ENCODE measurements at regions not wholly inside any gene's neighbourhood (a gene's known extent, or its start where the extent isn't known, plus 50 kb on each side); places are given as distances from the start of the nearest gene placed in this dataset.

DNA sequence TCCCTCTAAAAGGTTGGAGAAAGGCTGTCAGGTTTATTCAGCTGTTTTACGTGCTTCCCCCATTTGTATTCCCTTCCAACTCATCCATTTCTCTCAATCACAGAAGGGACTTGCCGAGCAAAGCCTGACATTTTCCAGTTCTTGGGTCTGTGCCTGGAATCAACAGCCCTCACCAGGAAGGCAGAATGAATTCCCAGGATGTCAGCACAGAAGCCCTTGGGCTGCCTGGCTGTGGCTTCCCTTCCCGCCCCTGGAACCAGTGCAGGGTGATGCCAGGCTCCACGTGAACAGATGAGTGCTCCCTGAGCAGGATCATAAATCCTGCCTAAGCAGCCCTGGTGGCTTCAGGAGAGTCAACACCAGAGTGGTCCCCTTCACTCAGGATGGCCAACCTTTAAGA, 86.1 kb upstream of the CD83 start:
- H3K27me3 Mint-ChIP-seq (ENCODE audit: low read depth, poor library complexity): peaks cover 11% of the 10 kb centered on the region
- peaks cover 7% of the 10 kb centered on the region for H3K4me1 Mint-ChIP-seq
- no peak for DNase-seq
- H3K4me3 Mint-ChIP-seq: no peak overlapping the region
- H3K27ac Mint-ChIP-seq: no peak overlapping the region
- H3K36me3 Mint-ChIP-seq (ENCODE audit: low read depth): peaks cover 5% of the 10 kb centered on the region
- peaks cover 11% of the 10 kb centered on the region for H3K9me3 Mint-ChIP-seq
- TF ChIP-seq, protein P1, sequence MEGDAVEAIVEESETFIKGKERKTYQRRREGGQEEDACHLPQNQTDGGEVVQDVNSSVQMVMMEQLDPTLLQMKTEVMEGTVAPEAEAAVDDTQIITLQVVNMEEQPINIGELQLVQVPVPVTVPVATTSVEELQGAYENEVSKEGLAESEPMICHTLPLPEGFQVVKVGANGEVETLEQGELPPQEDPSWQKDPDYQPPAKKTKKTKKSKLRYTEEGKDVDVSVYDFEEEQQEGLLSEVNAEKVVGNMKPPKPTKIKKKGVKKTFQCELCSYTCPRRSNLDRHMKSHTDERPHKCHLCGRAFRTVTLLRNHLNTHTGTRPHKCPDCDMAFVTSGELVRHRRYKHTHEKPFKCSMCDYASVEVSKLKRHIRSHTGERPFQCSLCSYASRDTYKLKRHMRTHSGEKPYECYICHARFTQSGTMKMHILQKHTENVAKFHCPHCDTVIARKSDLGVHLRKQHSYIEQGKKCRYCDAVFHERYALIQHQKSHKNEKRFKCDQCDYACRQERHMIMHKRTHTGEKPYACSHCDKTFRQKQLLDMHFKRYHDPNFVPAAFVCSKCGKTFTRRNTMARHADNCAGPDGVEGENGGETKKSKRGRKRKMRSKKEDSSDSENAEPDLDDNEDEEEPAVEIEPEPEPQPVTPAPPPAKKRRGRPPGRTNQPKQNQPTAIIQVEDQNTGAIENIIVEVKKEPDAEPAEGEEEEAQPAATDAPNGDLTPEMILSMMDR (IDR thresholded peaks at IDR 0.05): no peak

DNA sequence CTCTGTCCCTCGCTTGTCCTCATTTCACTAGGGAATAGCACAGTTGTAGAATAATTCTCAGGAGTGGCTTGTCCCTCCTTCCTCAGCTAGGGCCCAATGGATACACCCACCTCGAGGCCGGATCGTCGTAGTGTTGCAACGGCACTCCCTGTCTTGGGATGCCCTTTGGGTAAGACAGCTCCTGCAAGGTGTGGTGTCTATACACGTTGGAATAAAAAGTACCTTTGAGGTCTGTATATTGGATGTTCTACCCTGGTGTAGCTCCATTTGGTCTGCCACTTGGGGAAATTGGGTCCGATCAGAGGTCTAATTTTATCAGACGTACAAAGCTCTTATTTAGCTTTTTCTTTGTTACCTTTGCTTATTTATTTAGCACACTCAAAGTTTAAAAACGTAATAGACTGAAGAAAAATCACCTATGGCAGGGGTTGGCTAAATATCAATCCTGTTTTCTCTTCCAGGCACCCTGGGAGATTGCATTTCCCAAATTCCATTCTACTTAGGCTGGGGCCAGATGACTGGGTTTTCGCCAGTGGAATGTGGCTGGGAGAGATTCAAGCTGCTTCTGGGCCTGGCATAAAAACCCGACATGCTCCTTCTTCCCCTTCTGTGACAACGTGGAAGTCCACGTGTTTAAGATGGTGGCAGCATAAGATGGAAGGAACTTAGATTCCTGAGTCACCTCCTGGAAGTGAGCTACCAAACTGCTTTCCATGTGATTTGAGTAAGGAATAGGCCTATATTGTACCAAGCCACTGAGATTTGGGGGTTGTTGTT, 82.3 kb upstream of the CD83 start:
- Mint-ChIP-seq H3K27ac (no peak overlapping the region), H3K4me3 (no peak overlapping the region), H3K36me3 (ENCODE audit: low read depth) (peaks cover 5% of the 10 kb centered on the region), H3K4me1 (peaks cover 8% of the 10 kb centered on the region), H3K27me3 (ENCODE audit: low read depth, poor library complexity) (peaks cover 11% of the 10 kb centered on the region), H3K9me3 (peaks cover 11% of the 10 kb centered on the region)
- TF ChIP-seq, protein P1 (IDR thresholded peaks at IDR 0.05): no peak
- no peak for DNase-seq

DNA sequence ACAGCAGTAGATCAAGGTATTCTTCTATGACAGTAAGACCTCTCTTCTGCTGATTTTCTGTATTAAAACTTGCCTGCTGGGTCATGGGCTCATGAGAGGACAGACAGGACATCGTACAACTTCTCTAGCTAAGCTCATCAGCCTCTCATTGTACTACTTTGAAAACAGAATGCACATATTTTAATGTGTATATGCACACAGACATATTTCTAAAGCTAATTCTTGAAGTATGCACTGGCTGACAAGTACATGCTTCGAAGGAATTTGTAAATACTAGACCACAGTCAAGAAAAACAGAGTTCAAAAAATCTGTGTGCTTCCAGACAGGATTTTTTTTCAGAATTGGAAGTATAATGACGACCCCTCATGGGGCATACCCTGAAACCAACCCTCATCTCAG, 81.7 kb upstream of the CD83 start:
- no peak for DNase-seq
- Mint-ChIP-seq H3K4me1 (peaks cover 8% of the 10 kb centered on the region), H3K27me3 (ENCODE audit: low read depth, poor library complexity) (peaks cover 12% of the 10 kb centered on the region), H3K9me3 (peaks cover 8% of the 10 kb centered on the region), H3K36me3 (ENCODE audit: low read depth) (peaks cover 5% of the 10 kb centered on the region), H3K27ac (no peak overlapping the region), H3K4me3 (no peak overlapping the region)
- TF ChIP-seq, protein P1 (IDR thresholded peaks at IDR 0.05): no peak

DNA sequence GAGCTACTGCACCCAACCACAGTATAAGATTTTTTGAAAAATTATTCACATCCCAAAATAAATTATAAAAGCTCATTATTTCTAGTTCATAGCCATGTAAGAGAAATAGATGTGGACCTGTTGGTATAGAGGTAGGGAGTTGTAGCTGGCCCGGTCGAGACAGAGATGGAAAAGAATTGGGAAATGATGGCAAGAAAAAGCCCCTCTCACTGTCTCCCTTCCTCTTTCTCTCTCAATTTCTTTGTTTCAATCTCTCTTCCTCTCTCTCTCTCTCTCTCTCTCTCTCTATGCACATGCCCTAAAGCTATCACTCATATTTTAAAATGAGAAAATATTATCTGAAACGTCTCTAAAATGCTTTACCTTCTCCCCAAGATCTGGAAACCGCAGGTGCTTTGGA, 80.7 kb upstream of the CD83 start:
- H3K4me1 Mint-ChIP-seq: peaks cover 8% of the 10 kb centered on the region
- peaks cover 11% of the 10 kb centered on the region for H3K27me3 Mint-ChIP-seq (ENCODE audit: low read depth, poor library complexity)
- no peaks in the 10 kb centered on the region for H3K9me3 Mint-ChIP-seq
- no peak overlapping the region for H3K4me3 Mint-ChIP-seq
- no peak overlapping the region for H3K27ac Mint-ChIP-seq
- no peak for DNase-seq
- TF ChIP-seq, protein P1 (IDR thresholded peaks at IDR 0.05): no peak
- no peaks in the 10 kb centered on the region for H3K36me3 Mint-ChIP-seq (ENCODE audit: low read depth)

DNA sequence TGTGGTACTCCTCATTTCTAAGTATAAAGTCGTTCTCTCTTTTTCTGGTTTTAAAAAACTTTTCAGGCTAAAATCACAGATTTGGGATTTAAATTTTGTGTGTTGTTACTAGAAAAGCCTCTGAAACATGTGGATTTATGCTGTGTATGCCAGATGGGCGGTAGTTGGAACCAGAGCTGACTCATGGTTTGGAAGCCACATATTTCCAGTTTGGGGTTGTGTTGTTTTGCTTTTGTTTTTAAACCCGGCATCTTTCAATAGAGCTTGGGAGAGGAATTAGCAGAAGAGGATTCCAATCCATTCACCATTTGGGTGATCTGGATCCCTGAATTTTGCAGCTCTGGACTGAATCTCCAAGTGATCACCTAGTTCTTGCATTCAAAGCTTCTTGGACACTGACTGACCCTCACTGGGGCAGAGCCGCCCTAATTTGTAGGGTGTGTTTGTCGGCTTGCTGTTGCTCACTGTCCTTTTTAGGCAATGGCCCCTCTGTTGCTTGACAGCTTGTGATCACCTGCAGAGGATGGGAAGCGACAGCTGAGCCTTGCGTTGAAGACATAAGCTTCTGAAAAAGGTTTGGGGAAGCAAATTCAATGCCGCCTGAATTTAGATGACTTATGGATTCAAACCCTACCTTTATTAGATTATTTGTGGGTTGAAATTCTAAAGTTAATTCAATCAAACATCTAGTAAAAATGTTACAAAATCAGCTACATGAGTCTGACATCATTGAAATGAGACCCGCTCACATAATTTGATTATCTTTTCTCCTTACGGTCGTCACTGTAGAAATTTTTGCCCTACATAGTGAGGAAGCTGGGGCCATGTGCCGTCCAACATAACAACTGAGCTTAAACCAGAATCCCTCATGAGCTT, 79.9 kb upstream of the CD83 start:
- no peak for DNase-seq
- H3K9me3 Mint-ChIP-seq: no peaks in the 10 kb centered on the region
- no peak overlapping the region for H3K27ac Mint-ChIP-seq
- peaks cover 11% of the 10 kb centered on the region for H3K27me3 Mint-ChIP-seq (ENCODE audit: low read depth, poor library complexity)
- H3K4me1 Mint-ChIP-seq: peaks cover 8% of the 10 kb centered on the region
- H3K4me3 Mint-ChIP-seq: no peak overlapping the region
- no peaks in the 10 kb centered on the region for H3K36me3 Mint-ChIP-seq (ENCODE audit: low read depth)
- TF ChIP-seq, protein P1 (IDR thresholded peaks at IDR 0.05): no peak
